ENCODE measurements at regions not wholly inside any gene's neighbourhood (a gene's known extent, or its start where the extent isn't known, plus 50 kb on each side); places are given as distances from the start of the nearest gene placed in this dataset.

GRCh38 chr12:13390918-13391317 is 194.4 kb downstream of the EMP1 start:
- peaks cover 0 to 13% (median 6%) of the 10 kb centered on the region in 9 donors for H3K4me1 ChIP-seq
- no peaks in the 10 kb centered on the region for H3K36me3 ChIP-seq
- ATAC-seq = no peak
- no peak overlapping the region for H3K4me3 ChIP-seq
- 71 to 80% methylated on average over 7 of the region's 7 CpGs for WGBS, 2 donors
- no peak for TF ChIP-seq CTCF (IDR thresholded peaks at IDR 0.05)
- no peak for DNase-seq
- no peaks in the 10 kb centered on the region for H3K9me3 ChIP-seq
- H3K27ac ChIP-seq = peak overlapping the region in 4 of 10 donors; percentile 38 to 47 (median 42)
- peaks cover 0 to 5% (median 0%) of the 10 kb centered on the region in 7 donors for H3K27me3 ChIP-seq
- intact Hi-C loops (cut with DNase I) = no loop called here

- Histone ChIP-seq H3K4me3 (no peak overlapping the region), H3K36me3 (no peaks in the 10 kb centered on the region), H3K9me3 (no peaks in the 10 kb centered on the region), H3K4me1 (peaks cover 0 to 13% (median 6%) of the 10 kb centered on the region in 9 donors), H3K27me3 (peaks cover 0 to 5% (median 0%) of the 10 kb centered on the region in 7 donors), H3K27ac (peak overlapping the region in 4 of 10 donors; percentile 38 to 47 (median 42))
- peak; percentile 90 to 99 (median 98) for ATAC-seq
- peak; percentile 86 for DNase-seq
- 35 to 39% methylated on average over 10 of the region's 10 CpGs for WGBS, 2 donors
- intact Hi-C loops (cut with DNase I) = no loop called here
- no peak for TF ChIP-seq CTCF (IDR thresholded peaks at IDR 0.05)
Observed at GRCh38 chr12:13390381-13390861, 193.9 kb downstream of the EMP1 start.

GRCh38 chr12:13387101-13387500 is 190.6 kb downstream of the EMP1 start:
- WGBS, 2 donors = 81 to 88% methylated on average over 6 of the region's 6 CpGs
- Histone ChIP-seq H3K4me1 (peaks cover 0 to 13% (median 6%) of the 10 kb centered on the region in 9 donors), H3K9me3 (no peaks in the 10 kb centered on the region), H3K4me3 (no peak overlapping the region), H3K27me3 (peaks cover 0 to 11% (median 0%) of the 10 kb centered on the region in 7 donors), H3K36me3 (no peaks in the 10 kb centered on the region), H3K27ac (no peak overlapping the region)
- DNase-seq (no peak), ATAC-seq (no peak)
- intact Hi-C loops (cut with DNase I) = no loop called here
- TF ChIP-seq CTCF (IDR thresholded peaks at IDR 0.05) = no peak

DNA sequence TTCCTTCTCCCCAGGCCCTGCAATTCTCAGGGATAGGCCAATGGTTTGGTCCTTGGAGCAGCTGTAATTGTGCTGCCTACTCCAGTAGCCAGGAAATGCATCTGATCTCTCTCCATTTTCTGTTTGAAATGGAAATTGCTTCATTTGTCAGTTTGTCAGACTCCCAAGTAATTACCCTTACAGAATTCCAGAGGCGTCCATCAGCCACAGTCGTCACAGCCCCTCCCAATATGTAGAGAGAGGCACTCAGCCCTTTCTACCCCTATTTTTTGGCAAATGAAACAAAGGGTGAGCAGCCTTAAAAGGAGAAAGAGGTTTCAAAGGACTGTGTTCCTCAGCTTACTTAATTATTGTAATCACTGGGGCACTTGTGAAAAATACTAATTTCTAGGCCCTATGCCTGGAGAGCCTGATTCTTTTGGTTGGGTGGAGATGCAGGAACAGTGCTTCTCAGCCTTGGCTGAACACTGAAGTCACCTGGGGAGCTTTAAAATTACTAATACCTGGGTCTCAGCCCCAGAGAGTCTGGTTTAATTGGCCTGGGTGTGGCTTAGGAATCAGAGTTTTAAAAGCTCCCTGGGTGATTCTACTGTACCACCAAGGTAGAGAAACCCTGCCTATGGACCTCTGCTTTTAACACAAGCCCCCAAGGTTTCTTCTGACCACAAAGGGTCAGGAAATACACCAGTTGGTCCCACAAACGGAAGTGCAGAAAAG is 190.0 kb downstream of the EMP1 start:
- Histone ChIP-seq H3K36me3 (no peaks in the 10 kb centered on the region), H3K27me3 (peaks cover 0 to 11% (median 0%) of the 10 kb centered on the region in 7 donors), H3K27ac (no peak overlapping the region), H3K9me3 (no peaks in the 10 kb centered on the region), H3K4me3 (no peak overlapping the region), H3K4me1 (peaks cover 0 to 13% (median 6%) of the 10 kb centered on the region in 9 donors)
- intact Hi-C loops (cut with DNase I) = no loop called here
- no peak for TF ChIP-seq CTCF (IDR thresholded peaks at IDR 0.05)
- DNase-seq (no peak), ATAC-seq (no peak)
- 72 to 81% methylated on average over 3 of the region's 3 CpGs for WGBS, 2 donors
